ENCODE measurements at regions not wholly inside any gene's neighbourhood (a gene's known extent, or its start where the extent isn't known, plus 50 kb on each side); places are given as distances from the start of the nearest gene placed in this dataset.
A peak's percentile ranks its signal among the peaks of the same experiment; 100 is the strongest.

GRCh38 chr6:167424060-167424673 lies 99.3 kb downstream of the TTLL2 start (continued):
- TF ChIP-seq GABPB1 (CRISPR knock-in tag; IDR thresholded peaks at IDR 0.05) (peak; percentile 58; the same call in 1 of the 2 replicates), CAMTA2 (CRISPR knock-in tag; IDR thresholded peaks at IDR 0.05; ENCODE audit: borderline replicate concordance) (0 out of 2 replicates have a peak, but pooled peaks have one; percentile 13), PTBP1 (IDR thresholded peaks at IDR 0.05; ENCODE audit: low read depth, low read length, poor library complexity, severe bottlenecking) (no peak), ZNF337 (CRISPR knock-in tag; IDR thresholded peaks at IDR 0.05; ENCODE audit: borderline replicate concordance, low read depth) (no peak), NFIB (CRISPR knock-in tag; IDR thresholded peaks at IDR 0.05; ENCODE audit: borderline replicate concordance) (no peak), ZNF20 (CRISPR knock-in tag; IDR thresholded peaks at IDR 0.05) (0 out of 2 replicates have a peak, but pooled peaks have one; percentile 46), BHLHE40 (IDR thresholded peaks at IDR 0.05; ENCODE audit: low read length) (no peak), MBD4 (IDR thresholded peaks at IDR 0.05; ENCODE audit: borderline replicate concordance, low read length) (no peak), GFI1 (CRISPR knock-in tag; IDR thresholded peaks at IDR 0.05; ENCODE audit: borderline replicate concordance) (no peak), ZNF333 (CRISPR knock-in tag; IDR thresholded peaks at IDR 0.05; ENCODE audit: borderline replicate concordance) (peak; percentile 35; the same call in 1 of the 2 replicates), SOX5 (CRISPR knock-in tag; IDR thresholded peaks at IDR 0.05; ENCODE audit: borderline replicate concordance) (peak; percentile 33), JARID2 (CRISPR knock-in tag; IDR thresholded peaks at IDR 0.05; ENCODE audit: insufficient replicate concordance) (no peak), NRL (CRISPR knock-in tag; IDR thresholded peaks at IDR 0.05; ENCODE audit: borderline replicate concordance) (peak; percentile 94), ZNF768 (CRISPR knock-in tag; IDR thresholded peaks at IDR 0.05) (0 out of 2 replicates have a peak, but pooled peaks have one; percentile 21), PPARG (CRISPR knock-in tag; conservative IDR thresholded peaks at IDR 0.05) (no peak), RXRB (CRISPR knock-in tag; IDR thresholded peaks at IDR 0.05; ENCODE audit: borderline replicate concordance) (peak; percentile 65; the same call in 1 of the 2 replicates), ZNF816 (CRISPR knock-in tag; IDR thresholded peaks at IDR 0.05; ENCODE audit: borderline replicate concordance) (no peak; the same call in 1 of the 2 replicates), MIXL1 (CRISPR knock-in tag; IDR thresholded peaks at IDR 0.05) (no peak), ZNF577 (CRISPR knock-in tag; IDR thresholded peaks at IDR 0.05; ENCODE audit: borderline replicate concordance, low read depth) (no peak), HNRNPH1 (optimal IDR thresholded peaks at IDR 0.05; ENCODE audit: low read depth, low read length) (no peak), KMT2A (CRISPR knock-in tag; IDR thresholded peaks at IDR 0.05) (no peak), E2F5 (CRISPR knock-in tag; conservative IDR thresholded peaks at IDR 0.05) (no peak), IKZF4 (CRISPR knock-in tag; IDR thresholded peaks at IDR 0.05; ENCODE audit: borderline replicate concordance, low read depth, not compliant biosample characterization) (no peak), ZNF3 (CRISPR knock-in tag; IDR thresholded peaks at IDR 0.05) (no peak), ZNF235 (CRISPR knock-in tag; IDR thresholded peaks at IDR 0.05; ENCODE audit: borderline replicate concordance) (peak; percentile 62; the same call in 1 of the 2 replicates), TGIF2 (CRISPR knock-in tag; IDR thresholded peaks at IDR 0.05) (no peak), ZNF550 (CRISPR knock-in tag; IDR thresholded peaks at IDR 0.05; ENCODE audit: borderline replicate concordance) (no peak), MTA1 (CRISPR knock-in tag; IDR thresholded peaks at IDR 0.05; ENCODE audit: borderline replicate concordance) (peak; percentile 45; the same call in 1 of the 2 replicates), SMARCE1 (IDR thresholded peaks at IDR 0.05; ENCODE audit: borderline replicate concordance) (no peak), MBNL3 (CRISPR knock-in tag; conservative IDR thresholded peaks at IDR 0.05) (no peak), ZNF441 (CRISPR knock-in tag; IDR thresholded peaks at IDR 0.05; ENCODE audit: borderline replicate concordance) (peak; percentile 58; the same call in 1 of the 2 replicates), ZNF619 (CRISPR knock-in tag; IDR thresholded peaks at IDR 0.05) (0 out of 2 replicates have a peak, but pooled peaks have one; percentile 47)
- TF ChIP-seq, protein P1, sequence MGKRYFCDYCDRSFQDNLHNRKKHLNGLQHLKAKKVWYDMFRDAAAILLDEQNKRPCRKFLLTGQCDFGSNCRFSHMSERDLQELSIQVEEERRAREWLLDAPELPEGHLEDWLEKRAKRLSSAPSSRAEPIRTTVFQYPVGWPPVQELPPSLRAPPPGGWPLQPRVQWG (CRISPR knock-in tag; IDR thresholded peaks at IDR 0.05; ENCODE audit: borderline replicate concordance, low read depth), result no peak
